ENCODE measurements at regions not wholly inside any gene's neighbourhood (a gene's known extent, or its start where the extent isn't known, plus 50 kb on each side); places are given as distances from the start of the nearest gene placed in this dataset.
"Not testable (repeated sequence)": the region's sequence is repeated elsewhere in the genome, so short reads cannot be mapped to it uniquely, and the experiment has no call there.

GRCh38 chr2:149733936-149734685 is 146.5 kb upstream of the MMADHC start:
- no peak for DNase-seq

- no peak for DNase-seq
These were observed 145.2 kb upstream of the MMADHC start for GRCh38 chr2:149732730-149733290.

- no peak for DNase-seq
These were observed 144.6 kb upstream of the MMADHC start for GRCh38 chr2:149732001-149732685.

GRCh38 chr2:149731079-149731478 is 143.5 kb upstream of the MMADHC start:
- DNase-seq = no peak

- DNase-seq = no peak
These were observed 142.0 kb upstream of the MMADHC start for GRCh38 chr2:149729586-149729985.

GRCh38 chr2:149727927-149728326 is 140.4 kb upstream of the MMADHC start:
- DNase-seq = no peak

GRCh38 chr2:149725234-149725633 is 137.7 kb upstream of the MMADHC start:
- DNase-seq = no peak

- DNase-seq = no peak
These were observed 136.5 kb upstream of the MMADHC start for GRCh38 chr2:149724091-149724490.

- no peak for DNase-seq
These were observed 133.0 kb upstream of the MMADHC start for GRCh38 chr2:149720615-149721014.

GRCh38 chr2:149719695-149720094 is 132.1 kb upstream of the MMADHC start:
- DNase-seq = no peak

GRCh38 chr2:149716687-149717086 is 129.1 kb upstream of the MMADHC start:
- DNase-seq = no peak

GRCh38 chr2:149715894-149716293 is 128.3 kb upstream of the MMADHC start:
- no peak for DNase-seq

- DNase-seq = no peak
These were observed 127.5 kb upstream of the MMADHC start for GRCh38 chr2:149715005-149715592.

- no peak for DNase-seq
These were observed 122.1 kb upstream of the MMADHC start for GRCh38 chr2:149709496-149710263.

GRCh38 chr2:149703281-149703680 is 115.7 kb upstream of the MMADHC start:
- no peak for DNase-seq

GRCh38 chr2:149702571-149702970 is 115.0 kb upstream of the MMADHC start:
- peak in 1 of 2 donors; percentile 6 for DNase-seq

GRCh38 chr2:149701241-149701640 is 113.7 kb upstream of the MMADHC start:
- no peak for DNase-seq

GRCh38 chr2:149692961-149693396 is 105.4 kb upstream of the MMADHC start:
- DNase-seq = no peak

- DNase-seq = no peak
These were observed 103.2 kb upstream of the MMADHC start for GRCh38 chr2:149690825-149691224.

GRCh38 chr2:149687052-149687427 is 99.5 kb upstream of the MMADHC start:
- no peak for DNase-seq

- DNase-seq = no peak
These were observed 98.8 kb upstream of the MMADHC start for GRCh38 chr2:149686136-149687051.

- not testable (repeated sequence) for DNase-seq
These were observed 97.8 kb upstream of the MMADHC start for GRCh38 chr2:149685401-149685800.
